ENCODE measurements at regions not wholly inside any gene's neighbourhood (a gene's known extent, or its start where the extent isn't known, plus 50 kb on each side); places are given as distances from the start of the nearest gene placed in this dataset.

GRCh38 chr20:22248051-22248667, 336.2 kb downstream of the FOXA2 start:
- peak; percentile 44 for TF ChIP-seq CTCF (IDR thresholded peaks at IDR 0.05; ENCODE audit: control extremely low read depth, extremely low read depth, low read depth, missing control alignments)
- POLR2A ChIA-PET: no interaction called here
- peak; percentile 15 for DNase-seq (ENCODE audit: extremely low spot score)
- CTCF ChIA-PET: interaction anchor here (1.1 kb wide), 1 partner anchor 528 kb away, joined by 4 read pairs; no protein-coding TSS in a partner anchor

- POLR2A ChIA-PET: no interaction called here
- no peak for TF ChIP-seq CTCF (IDR thresholded peaks at IDR 0.05; ENCODE audit: control extremely low read depth, extremely low read depth, low read depth, missing control alignments)
- CTCF ChIA-PET: no interaction called here
- DNase-seq (ENCODE audit: extremely low spot score): no peak
These were observed 339.2 kb downstream of the FOXA2 start for GRCh38 chr20:22245139-22245538.

- no peak for DNase-seq (ENCODE audit: extremely low spot score)
- TF ChIP-seq CTCF (IDR thresholded peaks at IDR 0.05; ENCODE audit: control extremely low read depth, extremely low read depth, low read depth, missing control alignments): no peak
- CTCF ChIA-PET: interaction anchor here (1.0 kb wide), 1 partner anchor 524 kb away, joined by 3 read pairs; no protein-coding TSS in a partner anchor
- POLR2A ChIA-PET: no interaction called here
These were observed 341.3 kb downstream of the FOXA2 start for GRCh38 chr20:22243067-22243466.

GRCh38 chr20:22241609-22242008, 342.8 kb downstream of the FOXA2 start:
- TF ChIP-seq CTCF (IDR thresholded peaks at IDR 0.05; ENCODE audit: control extremely low read depth, extremely low read depth, low read depth, missing control alignments): no peak
- ChIA-PET CTCF (no interaction called here), POLR2A (no interaction called here)
- no peak for DNase-seq (ENCODE audit: extremely low spot score)

GRCh38 chr20:22232923-22233322, 351.4 kb downstream of the FOXA2 start:
- TF ChIP-seq CTCF (IDR thresholded peaks at IDR 0.05; ENCODE audit: control extremely low read depth, extremely low read depth, low read depth, missing control alignments): no peak
- ChIA-PET POLR2A (no interaction called here), CTCF (no interaction called here)
- DNase-seq (ENCODE audit: extremely low spot score): no peak

- ChIA-PET CTCF (no interaction called here), POLR2A (no interaction called here)
- no peak for DNase-seq (ENCODE audit: extremely low spot score)
- no peak for TF ChIP-seq CTCF (IDR thresholded peaks at IDR 0.05; ENCODE audit: control extremely low read depth, extremely low read depth, low read depth, missing control alignments)
These were observed 351.9 kb downstream of the FOXA2 start for GRCh38 chr20:22232473-22232872.

All from GM10248 (cell line).